Coronary artery (tissue), 2 donors: ENCODE measurements at regions not wholly inside any gene's neighbourhood (a gene's known extent, or its start where the extent isn't known, plus 50 kb on each side); places are given as distances from the start of the nearest gene placed in this dataset.
"Not testable (repeated sequence)": the region's sequence is repeated elsewhere in the genome, so short reads cannot be mapped to it uniquely, and the experiment has no call there.

Source experiments
- DNase-seq: peaks from one replicate; pipeline ENCODE4 v3.0.0-alpha.2; 2017; ENCODE audit warnings: low spot score
- H3K27ac ChIP-seq, 2 donors: fragments of 200-600 bp; sonication (generic); one replicate each; pipeline ENCODE4 v1.5.1; 2016 to 2019
- H3K4me3 ChIP-seq: fragments of 200-600 bp; sonication (generic); 2 replicates; pipeline ENCODE4 v1.5.1; 2016; ENCODE audit warnings: mild to moderate bottlenecking, moderate library complexity
- CTCF ChIP-seq: fragments of 200-600 bp; sonication (generic); IDR thresholded peaks from one replicate; pipeline ENCODE4 v1.5.1; 2019; ENCODE audit warnings: antibody characterized with exemption

DNA sequence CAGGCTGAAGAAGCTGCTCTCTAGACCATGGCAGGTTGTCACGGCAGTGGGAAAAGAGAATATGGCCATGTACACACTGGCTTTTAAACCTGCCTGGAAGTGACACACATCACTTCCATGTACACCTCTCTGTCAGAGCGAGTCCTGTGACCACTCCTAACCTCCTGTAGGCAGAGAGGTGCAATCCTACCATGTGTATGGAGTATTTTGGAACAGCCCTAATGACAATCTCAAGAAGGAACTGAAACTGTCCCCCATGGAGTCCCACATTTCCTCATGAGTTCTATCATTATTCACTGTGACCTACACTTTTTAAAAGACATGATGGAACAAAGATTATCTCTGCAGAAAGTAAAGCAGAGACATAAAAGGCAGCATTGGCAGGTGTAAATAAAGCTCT, 153.4 kb upstream of the PFN2 start:
- Histone ChIP-seq H3K4me3 (no peak overlapping the region), H3K27ac (no peak overlapping the region)
- DNase-seq, result no peak
- no peak for TF ChIP-seq CTCF

DNA sequence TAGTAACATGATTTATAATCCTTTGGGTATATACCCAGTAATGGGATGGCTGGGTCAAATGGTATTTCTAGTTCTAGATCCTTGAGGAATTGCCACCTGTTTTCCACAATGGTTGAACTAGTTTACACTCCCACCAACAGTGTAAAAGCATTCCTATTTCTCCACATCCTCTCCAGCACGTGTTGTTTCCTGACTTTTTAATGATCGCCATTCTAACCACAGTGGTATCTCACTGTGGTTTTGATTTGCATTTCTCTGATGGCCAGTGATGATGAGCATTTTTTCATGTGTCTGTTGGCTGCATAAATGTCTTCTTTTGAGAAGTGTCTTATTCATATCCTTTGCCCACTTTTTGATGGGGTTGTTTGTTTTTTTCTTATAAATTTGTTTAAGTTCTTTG, 152.6 kb upstream of the PFN2 start:
- not testable (repeated sequence) for H3K27ac ChIP-seq, DNase-seq, H3K4me3 ChIP-seq

- no peak for TF ChIP-seq CTCF
Measured at GRCh38 chr3:150118219-150118618, 147.5 kb upstream of the PFN2 start.

GRCh38 chr3:150117076-150117475, 146.4 kb upstream of the PFN2 start:
- Histone ChIP-seq H3K27ac (no peak overlapping the region), H3K4me3 (no peak overlapping the region)
- no peak for DNase-seq
- TF ChIP-seq CTCF, result no peak

More at GRCh38 chr3:150118219-150118618, 147.5 kb upstream of the PFN2 start:
- Histone ChIP-seq H3K4me3 (no peak overlapping the region), H3K27ac (no peak overlapping the region)
- DNase-seq, result no peak

- H3K4me3 ChIP-seq, result no peak overlapping the region
- H3K27ac ChIP-seq, result no peak overlapping the region
- TF ChIP-seq CTCF, result no peak
- DNase-seq, result no peak
Measured at GRCh38 chr3:150116196-150116595, 145.5 kb upstream of the PFN2 start.

DNA sequence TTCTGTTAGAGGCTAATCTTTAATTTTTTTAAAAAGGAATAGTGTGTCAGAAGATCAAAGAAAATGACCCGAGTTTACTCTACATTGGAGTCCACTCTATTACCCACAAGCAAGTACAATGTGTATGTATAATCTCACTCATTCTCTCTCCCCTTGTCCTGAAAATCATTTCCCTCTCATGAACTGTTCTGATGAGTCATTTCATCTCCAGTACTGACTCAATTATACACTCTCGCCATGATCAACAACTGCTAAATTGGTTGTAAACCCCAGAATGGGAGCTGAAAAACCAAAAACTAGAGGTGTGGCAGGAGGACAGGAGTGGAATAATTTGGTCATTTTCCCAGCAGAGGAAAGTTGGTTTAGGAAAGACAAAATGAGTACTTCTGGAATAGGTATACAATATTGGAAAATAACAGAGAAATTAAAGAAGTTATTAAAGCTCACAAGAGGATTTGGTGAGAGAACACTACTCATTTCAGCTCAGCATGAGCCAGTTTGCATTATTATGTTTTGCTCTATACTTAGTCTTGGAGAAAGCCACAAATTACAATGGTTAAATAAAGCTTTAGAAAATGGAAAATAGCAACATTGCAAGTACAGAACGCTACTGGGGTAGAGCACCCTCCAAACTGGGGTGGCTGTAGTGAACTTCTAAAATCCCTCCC, 144.3 kb upstream of the PFN2 start:
- no peak for TF ChIP-seq CTCF
- no peak overlapping the region for H3K4me3 ChIP-seq
- H3K27ac ChIP-seq, result no peak overlapping the region
- no peak for DNase-seq

DNA sequence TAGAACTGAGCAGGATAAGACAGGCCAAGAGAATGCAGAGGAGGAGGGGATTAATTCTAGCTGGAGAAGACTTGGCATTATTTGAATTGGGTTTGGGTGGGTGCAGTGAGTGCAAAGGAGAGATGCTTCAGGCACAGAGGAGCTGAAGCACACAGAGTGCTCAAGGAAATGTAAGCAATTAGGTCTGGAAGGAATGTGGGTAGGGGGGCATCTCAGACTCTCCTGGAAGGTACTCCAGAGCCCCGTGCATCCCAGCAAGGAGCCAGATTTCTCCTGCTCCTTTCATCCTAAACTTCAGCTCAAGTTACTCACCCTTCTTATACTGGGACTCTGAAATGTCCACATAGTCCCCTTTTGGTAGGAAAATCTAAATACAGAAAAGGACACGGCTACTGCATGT, 143.6 kb upstream of the PFN2 start:
- Histone ChIP-seq H3K27ac (no peak overlapping the region), H3K4me3 (no peak overlapping the region)
- no peak for DNase-seq
- TF ChIP-seq CTCF, result no peak

GRCh38 chr3:150110097-150110496, 139.4 kb upstream of the PFN2 start:
- DNase-seq, result no peak
- no peak for TF ChIP-seq CTCF
- Histone ChIP-seq H3K27ac (no peak overlapping the region), H3K4me3 (no peak overlapping the region)
